ENCODE measurements at regions not wholly inside any gene's neighbourhood (a gene's known extent, or its start where the extent isn't known, plus 50 kb on each side); places are given as distances from the start of the nearest gene placed in this dataset.

- H3K9me3 ChIP-seq (ENCODE audit: control insufficient read depth in 4 of 4, insufficient read depth in 3 of 4, low read length in 3 of 4): no peaks in the 10 kb centered on the region
- WGBS, 2 donors: 95 to 96% methylated on average over 2 of the region's 2 CpGs
- no peak for DNase-seq
- H3K27ac ChIP-seq (ENCODE audit: low read depth in 1 of 2, low read length in 1 of 2): no peak overlapping the region
- no peak overlapping the region for H3K9ac ChIP-seq (ENCODE audit: insufficient read depth in 1 of 2, low read length in 2 of 2)
- H3K4me1 ChIP-seq (ENCODE audit: control insufficient read depth in 5 of 5, insufficient read depth in 5 of 5, low read length in 5 of 5): no peaks in the 10 kb centered on the region
- ATAC-seq (ENCODE audit: insufficient read depth, low FRiP score): no peak
- no peak overlapping the region for H3K4me3 ChIP-seq
- H3K36me3 ChIP-seq (ENCODE audit: control insufficient read depth in 4 of 4, insufficient read depth in 4 of 4, low read length in 4 of 4): no peaks in the 10 kb centered on the region
- H3K27me3 ChIP-seq (ENCODE audit: control insufficient read depth in 3 of 3, insufficient read depth in 3 of 3, low read length in 2 of 3): no peaks in the 10 kb centered on the region
- no peak for TF ChIP-seq CTCF (IDR thresholded peaks at IDR 0.05; ENCODE audit: control extremely low read depth, extremely low read depth)
Measured at GRCh38 chr2:157191186-157191585, 66.3 kb upstream of the GALNT5 start.

DNA sequence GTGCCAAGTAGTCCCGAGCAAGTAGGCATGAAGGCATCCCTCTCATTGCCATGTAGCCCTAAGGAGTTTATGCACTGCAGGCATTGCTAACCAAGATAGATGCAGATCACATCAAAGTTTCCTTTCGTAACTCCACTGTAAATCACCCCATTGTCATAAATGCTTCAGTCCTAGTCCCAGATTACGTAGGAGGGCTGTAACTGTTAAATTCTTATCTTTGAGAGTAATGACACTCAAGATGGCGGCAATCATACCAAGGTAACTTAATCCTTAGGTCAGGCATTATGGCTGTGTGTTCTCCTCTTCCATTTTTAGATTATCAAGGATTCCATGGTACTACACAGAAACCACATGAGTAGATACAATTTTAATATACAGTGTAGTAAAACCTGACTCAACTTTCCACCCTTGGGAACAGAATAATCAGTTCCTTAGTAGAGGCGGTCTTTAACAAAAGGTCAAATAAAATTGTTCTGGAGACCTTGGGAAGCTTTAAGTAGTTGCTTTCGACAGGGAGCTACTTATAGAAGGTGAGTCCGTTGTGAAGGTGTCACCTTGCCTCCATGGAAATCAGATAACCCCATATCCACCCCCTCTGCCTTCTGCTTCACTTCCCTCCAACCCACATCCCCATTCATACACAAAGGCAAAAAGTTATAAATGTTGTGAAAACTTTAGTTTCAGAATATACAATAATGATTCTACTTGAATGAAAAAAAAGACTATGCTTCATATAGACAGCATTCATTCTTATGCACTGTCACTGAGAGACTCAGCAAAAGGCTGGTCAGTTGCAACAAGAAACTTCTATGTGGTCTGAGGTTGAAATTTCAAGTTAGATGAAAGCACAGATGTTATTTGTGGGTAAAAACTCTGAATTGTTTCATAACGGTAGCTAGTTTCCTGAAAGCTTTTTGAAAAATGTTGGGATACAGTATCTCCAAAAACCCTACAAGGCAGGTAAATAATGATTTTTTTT, 64.8 kb upstream of the GALNT5 start:
- Histone ChIP-seq H3K36me3 (ENCODE audit: control insufficient read depth in 4 of 4, insufficient read depth in 4 of 4, low read length in 4 of 4) (no peaks in the 10 kb centered on the region), H3K4me1 (ENCODE audit: control insufficient read depth in 5 of 5, insufficient read depth in 5 of 5, low read length in 5 of 5) (no peaks in the 10 kb centered on the region), H3K9ac (ENCODE audit: insufficient read depth in 1 of 2, low read length in 2 of 2) (no peak overlapping the region), H3K9me3 (ENCODE audit: control insufficient read depth in 4 of 4, insufficient read depth in 3 of 4, low read length in 3 of 4) (no peaks in the 10 kb centered on the region), H3K27ac (ENCODE audit: low read depth in 1 of 2, low read length in 1 of 2) (no peak overlapping the region), H3K27me3 (ENCODE audit: control insufficient read depth in 3 of 3, insufficient read depth in 3 of 3, low read length in 2 of 3) (no peaks in the 10 kb centered on the region), H3K4me3 (no peak overlapping the region)
- no peak for ATAC-seq (ENCODE audit: insufficient read depth, low FRiP score)
- DNase-seq: no peak
- WGBS, 2 donors: 81 to 83% methylated on average over 8 of the region's 8 CpGs
- TF ChIP-seq CTCF (IDR thresholded peaks at IDR 0.05; ENCODE audit: control extremely low read depth, extremely low read depth): no peak

DNA sequence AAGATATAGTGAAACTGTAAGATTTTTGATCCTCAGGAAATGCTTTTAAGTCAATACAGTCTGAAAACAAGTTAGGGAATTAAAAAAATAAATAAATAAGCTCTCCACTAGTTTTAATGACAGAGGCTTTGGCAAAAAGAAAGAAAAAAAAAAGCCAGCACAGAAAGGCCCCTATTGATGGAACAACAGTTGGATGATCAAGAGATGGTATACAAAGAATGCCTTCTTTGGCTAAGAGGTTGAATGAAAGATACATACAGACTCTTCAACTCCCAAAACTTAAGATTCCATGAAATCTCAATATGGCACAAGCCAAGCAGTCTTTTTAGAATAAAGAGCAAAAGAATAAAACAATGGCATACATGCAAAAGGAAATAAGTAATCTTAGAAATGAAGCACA, 64.0 kb upstream of the GALNT5 start:
- Histone ChIP-seq H3K36me3 (ENCODE audit: control insufficient read depth in 4 of 4, insufficient read depth in 4 of 4, low read length in 4 of 4) (no peaks in the 10 kb centered on the region), H3K27me3 (ENCODE audit: control insufficient read depth in 3 of 3, insufficient read depth in 3 of 3, low read length in 2 of 3) (no peaks in the 10 kb centered on the region), H3K4me1 (ENCODE audit: control insufficient read depth in 5 of 5, insufficient read depth in 5 of 5, low read length in 5 of 5) (no peaks in the 10 kb centered on the region), H3K9ac (ENCODE audit: insufficient read depth in 1 of 2, low read length in 2 of 2) (no peak overlapping the region), H3K9me3 (ENCODE audit: control insufficient read depth in 4 of 4, insufficient read depth in 3 of 4, low read length in 3 of 4) (no peaks in the 10 kb centered on the region), H3K27ac (ENCODE audit: low read depth in 1 of 2, low read length in 1 of 2) (no peak overlapping the region), H3K4me3 (no peak overlapping the region)
- DNase-seq (no peak), ATAC-seq (ENCODE audit: insufficient read depth, low FRiP score) (no peak)
- no peak for TF ChIP-seq CTCF (IDR thresholded peaks at IDR 0.05; ENCODE audit: control extremely low read depth, extremely low read depth)

Measured in lung (tissue), 11 donors.